Left renal cortex interstitium (tissue), 4 donors: ENCODE measurements at regions not wholly inside any gene's neighbourhood (a gene's known extent, or its start where the extent isn't known, plus 50 kb on each side); places are given as distances from the start of the nearest gene placed in this dataset.

Experiments used
- DNase-seq, 4 donors: peaks; one replicate each; pipeline ENCODE4 v3.0.0-alpha.2; 2013; ENCODE audit warnings: low read depth in 4 of 4, low spot score in 2 of 4, missing footprints in 1 of 4

DNA sequence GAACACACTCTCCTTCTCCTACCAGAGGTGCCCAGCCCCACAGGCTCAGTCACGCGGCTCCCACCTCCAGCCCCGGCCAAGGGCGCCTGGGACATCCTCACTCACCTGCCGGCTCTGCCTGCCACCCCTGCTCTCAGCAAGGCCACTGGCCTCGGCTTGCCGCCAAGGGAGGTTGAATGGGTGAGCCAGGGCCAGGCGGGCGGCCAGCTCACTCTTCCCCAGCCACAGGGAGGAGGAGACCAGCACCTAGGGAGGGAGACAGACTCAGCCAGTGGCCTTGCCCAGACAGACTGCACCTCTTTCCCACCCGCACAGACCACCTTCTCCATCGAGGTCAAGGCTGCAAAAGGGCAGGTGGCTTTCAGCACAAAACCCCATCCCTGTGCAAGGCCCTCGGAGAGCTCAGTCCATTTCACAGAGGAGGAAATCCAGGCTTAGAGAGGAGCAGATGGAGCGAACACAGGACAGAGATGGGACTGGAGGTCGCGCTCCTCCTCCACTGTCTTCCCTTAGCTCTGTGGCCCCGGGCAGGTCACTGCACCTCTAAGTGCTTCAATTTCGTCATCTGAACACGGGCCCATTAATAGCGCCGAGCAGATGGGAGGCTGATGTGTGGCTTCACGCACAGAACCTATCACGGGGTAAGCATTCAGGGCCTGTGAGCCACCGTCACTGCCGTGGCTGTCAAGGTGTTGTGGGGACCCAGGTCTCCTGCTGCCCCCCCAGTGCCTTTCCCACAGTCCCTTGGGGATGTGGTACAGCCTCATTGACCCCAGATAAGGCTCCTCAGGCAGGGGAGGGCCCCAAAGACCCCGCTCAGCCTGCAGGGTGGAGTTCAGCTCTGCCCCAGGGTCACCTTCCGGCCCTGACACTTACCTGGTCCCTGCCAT, 56.1 kb downstream of the RMI2 start:
- DNase-seq = no peak

DNA sequence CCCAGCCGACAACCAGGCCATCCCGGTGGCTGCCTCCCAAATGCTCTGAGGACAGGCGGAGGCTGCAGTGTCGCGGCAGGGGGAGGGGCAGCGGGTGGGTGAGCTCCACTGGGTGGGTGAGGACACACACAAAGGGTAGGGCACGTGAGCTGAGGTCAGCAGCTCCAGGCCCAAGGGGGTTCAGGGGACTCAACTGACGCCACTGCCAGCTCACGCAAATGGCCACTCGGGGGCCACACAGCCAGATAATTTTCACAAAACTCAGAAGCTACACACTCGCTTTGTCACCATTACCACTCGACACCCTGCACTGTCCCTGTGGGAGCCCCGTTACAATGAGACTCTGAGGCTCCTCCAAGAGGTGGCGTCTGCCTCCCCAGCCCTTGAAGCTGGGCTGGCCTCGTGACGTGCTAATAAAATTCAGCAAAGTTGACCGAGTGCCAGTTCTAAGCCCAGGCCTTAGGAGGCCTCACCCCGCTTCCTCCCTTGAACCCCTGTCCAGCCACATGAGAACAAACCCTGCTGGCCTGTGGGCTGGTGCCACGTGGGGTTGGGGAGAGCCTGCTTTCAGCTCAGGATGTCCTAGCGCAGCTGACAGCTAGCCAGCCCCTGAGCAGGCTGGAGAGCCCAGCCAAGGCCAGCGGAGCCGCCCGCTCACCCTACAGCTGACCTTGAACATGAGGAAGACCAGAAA, 56.9 kb downstream of the RMI2 start:
- DNase-seq = no peak

DNA sequence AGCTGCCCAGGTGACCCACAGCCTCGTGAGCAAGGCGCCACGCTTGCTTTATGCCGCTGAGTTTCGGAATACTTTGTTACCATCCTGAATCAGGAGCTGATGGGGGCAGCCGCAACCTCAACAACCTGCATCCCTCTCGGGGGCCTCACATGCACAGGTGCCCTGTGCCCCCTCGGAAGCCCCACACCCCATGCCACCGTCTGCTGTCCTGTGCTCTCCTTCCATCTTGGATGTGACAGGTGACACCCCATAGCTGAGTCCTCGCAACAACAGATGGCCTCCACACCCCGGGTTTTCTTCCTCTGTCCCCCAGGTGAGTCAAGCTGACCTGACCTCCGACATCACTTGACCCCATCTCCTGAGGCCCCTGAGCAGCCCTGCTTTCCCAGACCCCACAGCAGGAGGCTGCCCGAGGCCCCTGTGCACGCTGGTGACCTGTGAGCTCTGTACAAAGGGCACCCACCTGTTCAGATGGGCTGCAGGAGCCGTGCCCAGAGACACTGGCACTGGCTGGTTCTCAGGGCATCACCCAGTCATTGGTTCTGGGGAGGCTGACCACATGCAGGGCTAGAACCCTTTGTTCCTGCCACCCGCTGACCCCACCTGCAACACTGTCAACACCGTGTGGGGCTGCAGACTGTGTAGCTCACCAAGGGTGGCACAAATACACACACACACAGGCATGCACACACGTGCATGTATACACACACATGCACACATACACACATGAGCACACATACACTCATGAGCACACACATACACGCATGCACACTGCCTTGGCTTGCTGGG, 57.7 kb downstream of the RMI2 start:
- DNase-seq = no peak

DNA sequence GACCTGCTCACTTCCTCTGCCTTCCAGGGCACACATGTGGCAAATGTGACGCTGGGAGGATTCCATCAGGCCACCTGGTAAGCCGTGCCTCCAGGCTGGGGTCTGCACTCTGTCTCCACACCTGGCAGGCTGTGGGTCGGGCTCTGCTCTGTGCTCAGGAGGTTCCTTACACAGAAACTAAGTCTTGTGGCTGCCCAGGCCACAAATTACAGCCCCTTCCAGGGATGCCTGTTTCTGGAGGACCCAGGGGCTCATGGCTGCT, 58.2 kb downstream of the RMI2 start:
- DNase-seq = no peak

DNA sequence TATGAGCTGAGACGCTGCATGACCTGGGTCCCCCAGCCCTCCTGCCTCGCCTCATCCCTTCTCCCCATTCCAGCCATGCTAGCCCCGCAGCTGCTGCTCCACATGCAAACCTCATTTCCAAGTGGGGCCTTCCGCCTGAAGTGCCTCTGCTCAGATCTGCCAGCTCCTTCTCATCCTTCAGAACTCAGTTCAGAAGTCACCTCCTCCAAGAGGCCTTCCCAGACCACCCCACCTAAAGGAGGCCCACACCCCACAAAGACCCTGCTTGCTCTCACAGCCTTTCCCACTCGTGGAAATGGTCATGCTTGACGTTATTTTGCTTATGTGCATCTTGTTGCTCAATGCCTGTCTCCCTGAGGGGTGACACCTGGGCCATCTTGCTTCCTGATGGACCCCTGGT, 58.7 kb downstream of the RMI2 start:
- DNase-seq = no peak

DNA sequence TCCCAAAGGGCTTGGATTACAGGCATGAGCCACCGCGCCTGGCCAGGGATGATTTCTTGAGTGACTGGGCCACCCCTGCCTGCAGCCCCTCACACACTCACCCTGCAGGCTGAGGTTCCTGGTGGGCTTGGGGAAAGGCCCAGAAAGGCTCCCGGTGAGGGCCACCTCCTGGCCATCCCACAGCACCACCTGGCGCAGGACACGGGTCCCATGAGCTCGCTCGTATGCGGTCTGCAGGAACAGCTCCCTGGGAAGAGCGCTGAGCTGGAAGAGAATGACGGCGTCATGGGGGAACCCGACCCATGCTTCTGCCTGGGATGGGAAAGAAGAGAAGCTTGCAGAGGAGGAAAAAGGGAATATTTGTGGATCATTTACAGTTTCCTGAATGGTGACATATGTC, 59.3 kb downstream of the RMI2 start:
- DNase-seq = no peak

DNA sequence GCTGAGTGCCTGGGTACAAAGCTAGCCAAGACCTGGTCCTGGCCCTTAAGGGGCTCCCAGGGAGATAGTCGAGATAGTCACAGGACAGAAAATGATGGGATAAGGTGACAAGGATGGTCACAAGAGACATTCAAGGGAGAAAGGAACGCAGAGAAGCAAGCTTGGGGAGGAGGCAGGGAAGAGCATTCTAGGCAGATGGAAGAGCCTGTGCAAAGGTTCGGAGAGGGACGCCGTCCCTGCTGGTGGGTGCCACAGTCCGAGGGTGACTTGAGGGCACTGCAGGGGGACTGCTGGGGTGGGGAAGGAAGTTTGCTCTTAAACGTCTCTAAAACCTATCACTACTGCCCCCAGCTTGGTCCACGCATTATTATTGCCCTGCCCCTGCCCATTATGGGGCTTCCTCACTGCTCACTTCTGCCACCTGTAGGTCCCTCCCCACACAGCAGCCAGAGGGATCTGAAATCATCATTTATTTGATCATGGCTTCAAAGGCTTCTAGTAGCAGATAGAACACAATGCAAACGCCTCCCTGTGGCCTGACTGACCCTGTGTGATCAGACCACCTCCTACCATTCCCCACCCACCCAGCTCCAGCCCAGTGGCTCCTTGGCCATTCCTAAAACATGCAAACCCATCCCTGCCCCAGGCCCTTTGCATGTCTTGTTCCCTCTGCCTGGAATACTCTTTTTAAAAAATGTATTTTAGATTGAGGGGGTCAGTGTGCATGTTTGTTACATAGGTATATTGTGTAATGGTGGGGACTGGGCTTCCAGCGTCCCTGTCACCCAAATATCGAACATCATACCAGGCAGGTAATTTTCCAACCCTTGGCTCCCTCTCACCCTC, 60.3 kb downstream of the RMI2 start:
- no peak for DNase-seq

DNA sequence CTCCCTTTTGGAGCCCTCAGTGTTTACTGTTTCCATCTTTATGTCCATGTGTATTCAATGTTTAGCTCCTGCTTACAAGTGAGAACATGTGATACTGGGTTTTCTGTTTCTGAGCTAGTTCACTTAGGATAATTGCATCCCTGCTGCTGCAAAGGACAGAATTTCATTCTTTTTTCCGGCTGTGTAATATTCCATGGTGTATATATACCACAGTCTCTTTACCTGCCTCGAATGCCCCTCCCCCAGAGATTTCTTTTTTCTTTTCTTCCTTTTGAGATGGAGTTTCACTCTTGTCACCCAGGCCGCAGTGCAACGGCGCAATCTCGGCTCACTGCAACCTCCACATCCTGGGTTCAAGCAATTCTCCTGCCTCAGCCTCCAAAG, 60.9 kb downstream of the RMI2 start:
- no peak for DNase-seq

DNA sequence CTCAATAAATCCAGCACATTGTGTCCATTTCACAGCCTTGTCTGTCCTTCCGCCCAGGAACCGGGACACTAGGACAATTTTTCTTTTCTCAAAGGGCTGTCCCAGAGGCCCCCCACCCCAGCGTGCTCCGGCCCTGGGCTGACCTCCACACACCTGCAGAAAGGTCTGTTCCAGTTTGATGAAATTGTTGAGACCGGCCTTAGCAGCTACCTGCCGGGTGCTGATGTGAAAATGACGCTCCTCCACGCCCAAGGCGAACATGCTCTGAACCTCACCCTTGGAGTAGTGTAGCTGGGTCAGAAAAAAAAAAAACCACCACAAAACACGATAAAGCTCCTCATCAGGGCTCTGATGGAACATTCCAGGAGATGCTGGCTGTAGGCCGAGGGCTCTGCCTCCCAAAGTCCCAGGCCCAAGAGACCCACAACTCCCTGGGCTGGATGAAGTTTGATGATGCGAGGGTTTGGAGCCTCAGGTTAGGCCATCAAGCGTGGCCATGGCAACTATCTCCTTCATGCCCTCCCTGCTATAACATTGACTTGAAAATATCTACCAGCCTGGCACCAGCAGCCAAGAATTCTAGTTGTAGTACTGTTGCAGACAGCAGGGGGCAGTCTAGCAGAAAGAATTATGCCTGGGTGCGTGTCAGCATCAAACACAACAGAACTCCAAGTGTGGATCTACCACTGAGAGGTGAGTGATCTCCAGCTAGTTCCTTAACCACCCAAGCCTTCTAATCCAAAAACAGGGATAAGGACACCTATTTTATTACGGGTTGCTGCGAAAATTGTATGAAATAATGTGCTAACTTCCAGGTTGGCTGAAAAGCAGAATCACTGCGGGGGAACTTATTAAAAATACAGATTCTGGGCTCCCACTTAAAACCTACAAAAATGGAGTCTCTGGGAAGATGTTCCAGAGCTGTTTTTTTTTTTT, 62.1 kb downstream of the RMI2 start:
- DNase-seq = peak in 3 of 4 donors; percentile 43 to 55 (median 55)

DNA sequence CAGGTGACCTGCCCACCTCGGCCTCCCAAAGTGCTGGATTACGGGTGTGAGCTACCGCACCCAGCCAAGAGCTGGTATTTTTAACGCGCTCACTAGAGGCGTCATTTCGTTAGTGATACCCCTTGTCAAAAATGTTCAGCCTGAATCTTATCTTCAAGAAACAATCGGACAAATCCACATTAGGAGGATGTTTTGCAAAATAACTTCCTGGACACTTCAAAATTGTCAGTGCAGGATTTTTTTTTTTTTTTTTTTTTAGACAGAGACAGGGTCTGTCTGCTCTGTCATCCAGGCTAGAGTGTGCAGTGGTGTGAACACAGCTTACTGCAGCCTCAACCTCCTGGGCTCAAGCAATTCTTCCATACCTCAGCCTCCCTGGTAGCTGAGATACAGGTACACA, 63.0 kb downstream of the RMI2 start:
- DNase-seq = no peak

DNA sequence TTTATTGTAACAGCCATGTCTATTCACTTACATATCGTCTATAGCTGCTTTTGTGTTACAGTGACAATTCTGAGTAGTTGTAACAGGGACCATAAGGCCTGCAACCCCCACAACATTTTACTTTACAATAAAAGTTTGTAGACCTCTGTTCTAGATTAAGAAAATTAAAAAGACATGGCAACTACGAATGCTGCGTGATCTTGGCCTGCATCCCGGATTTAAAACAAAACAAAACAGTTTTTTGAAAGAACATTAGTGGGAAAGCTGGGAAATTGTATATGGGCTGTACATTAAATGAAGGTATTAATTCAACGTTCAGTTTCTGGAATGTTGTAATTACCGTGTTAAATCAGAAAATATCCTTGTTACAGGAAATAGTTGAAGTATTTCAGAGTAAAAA, 64.1 kb downstream of the RMI2 start:
- DNase-seq = no peak

DNA sequence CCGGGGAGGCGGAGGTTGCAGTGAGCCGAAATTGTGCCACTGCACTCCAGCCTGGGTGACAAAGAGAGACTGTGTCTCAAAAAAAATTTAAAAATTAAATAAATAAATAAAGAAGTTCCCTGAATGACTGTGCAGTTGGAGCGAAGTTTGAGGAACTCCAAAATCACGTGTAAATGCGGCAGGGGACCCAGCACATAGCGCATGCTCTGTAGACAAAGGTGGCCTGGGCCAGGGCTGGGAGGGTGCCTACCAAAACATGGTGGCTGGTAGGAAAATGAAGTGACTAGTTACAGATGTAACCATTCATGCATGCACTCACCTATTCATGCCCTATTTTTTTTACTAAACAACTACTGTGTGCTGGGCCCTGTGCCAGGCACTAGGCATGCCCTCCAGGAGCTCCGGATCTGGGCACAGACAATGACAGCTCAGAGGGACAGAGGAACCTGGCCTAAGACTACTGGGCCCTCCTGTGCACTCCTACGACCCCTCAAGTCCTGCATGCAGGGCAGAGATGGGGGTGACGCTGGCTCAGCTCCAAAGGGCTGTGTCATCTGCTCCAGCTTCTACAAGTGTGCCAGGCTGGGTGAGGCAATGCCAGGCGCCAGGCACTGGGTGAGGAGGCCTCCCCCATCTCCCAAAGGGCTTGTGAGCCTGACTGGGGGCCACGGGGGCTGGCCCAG, 65.3 kb downstream of the RMI2 start:
- no peak for DNase-seq

DNA sequence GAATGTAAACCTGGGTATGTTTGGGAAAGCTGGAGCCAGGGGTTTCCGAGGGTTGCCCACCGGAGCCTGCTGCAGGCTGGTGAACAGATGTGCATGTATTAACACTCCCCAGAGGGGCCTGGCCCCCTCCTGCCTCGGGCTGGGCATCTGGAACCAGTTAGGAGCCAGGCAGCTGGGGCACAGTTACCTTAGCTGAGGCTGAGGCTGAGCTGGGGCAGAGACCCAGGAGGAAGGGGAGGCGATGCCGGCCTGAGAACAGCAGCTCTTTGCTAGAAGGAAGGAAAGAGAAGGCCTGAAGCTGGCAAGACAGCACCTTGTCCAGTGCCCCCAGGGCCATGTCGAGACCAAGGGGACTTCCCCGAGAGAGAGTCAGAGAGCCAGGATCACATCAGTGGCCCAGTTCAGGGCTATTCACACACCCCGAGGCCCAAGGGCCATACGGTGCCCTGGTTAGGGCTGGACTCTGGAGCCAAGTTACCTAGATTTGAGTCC, 65.8 kb downstream of the RMI2 start:
- DNase-seq = no peak

DNA sequence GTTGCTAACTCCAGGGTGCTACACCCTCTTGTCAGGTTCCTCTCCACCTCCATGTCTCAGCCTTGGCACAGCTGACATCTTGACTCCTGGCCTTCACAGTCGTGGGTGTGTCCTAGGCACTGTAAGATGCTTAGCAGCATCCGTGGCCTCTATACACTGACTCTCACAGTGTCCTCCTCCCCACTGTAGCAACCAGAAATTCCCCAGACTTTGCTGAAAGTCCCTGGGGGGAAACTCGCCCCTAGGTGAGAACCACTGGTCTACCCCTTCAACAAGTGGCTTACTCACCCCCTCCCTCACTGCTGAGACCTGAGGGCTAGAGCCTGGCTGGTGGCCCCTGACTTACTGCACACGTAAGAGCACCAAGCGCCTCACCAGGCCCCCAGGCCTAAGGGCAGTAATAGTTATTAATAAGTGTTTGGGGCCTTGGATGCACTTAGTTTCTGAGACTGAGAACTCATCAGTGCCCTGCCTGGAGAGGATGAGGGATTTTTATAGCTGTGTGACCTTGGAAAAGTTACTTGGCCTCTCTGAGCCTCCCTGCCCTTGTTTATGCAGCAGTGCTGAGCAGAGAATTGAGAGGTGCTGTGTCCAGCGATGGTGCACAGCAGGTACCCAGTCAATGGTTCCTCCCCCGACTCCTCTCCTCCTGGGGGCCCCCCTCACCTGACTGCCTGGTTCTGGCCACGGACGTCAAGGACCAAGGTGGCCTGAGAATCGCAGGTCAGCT, 67.1 kb downstream of the RMI2 start:
- DNase-seq = no peak

DNA sequence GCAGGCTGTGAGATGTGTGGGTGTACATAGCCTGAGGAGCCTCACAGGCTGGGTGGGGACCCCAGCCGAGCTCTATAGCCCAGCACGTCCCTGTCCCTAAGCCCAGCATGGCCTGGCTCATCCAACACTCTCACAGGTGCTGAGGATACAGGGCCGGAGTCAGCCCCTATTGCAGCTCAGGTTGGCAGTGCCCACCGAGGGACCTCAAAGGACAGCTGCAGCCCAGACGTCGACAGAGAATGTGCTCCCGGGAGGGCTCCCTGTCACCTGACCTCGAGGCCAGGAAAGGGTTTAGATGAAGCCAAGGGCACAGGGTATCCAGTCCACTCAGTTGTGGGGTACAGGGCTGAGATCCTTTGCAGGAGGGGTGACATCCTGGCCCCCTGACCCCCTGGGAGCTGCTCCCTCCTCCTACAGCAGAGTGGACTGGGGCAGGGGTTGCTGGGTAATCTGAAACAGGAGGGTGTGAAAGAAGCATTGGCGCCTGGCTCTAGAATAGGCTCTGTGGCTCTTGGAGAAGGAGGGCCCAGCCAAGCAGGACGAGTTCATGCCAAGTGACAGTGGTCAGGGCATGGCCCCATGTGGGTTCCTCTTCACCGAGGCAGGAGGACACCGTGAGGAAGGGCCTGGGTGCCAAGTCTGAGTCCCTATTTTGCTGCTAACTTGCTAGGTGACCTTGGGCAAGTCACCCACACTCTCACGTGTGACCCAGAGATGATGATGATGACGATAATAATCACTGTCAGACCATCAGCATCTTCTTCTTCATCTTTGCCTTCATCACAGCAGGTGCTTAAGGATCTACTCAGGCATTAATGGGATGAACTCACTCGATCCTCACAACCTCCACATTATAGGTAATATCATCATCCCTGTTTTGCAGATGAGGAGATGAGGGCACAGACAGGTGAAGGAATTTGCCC, 68.0 kb downstream of the RMI2 start:
- no peak for DNase-seq

DNA sequence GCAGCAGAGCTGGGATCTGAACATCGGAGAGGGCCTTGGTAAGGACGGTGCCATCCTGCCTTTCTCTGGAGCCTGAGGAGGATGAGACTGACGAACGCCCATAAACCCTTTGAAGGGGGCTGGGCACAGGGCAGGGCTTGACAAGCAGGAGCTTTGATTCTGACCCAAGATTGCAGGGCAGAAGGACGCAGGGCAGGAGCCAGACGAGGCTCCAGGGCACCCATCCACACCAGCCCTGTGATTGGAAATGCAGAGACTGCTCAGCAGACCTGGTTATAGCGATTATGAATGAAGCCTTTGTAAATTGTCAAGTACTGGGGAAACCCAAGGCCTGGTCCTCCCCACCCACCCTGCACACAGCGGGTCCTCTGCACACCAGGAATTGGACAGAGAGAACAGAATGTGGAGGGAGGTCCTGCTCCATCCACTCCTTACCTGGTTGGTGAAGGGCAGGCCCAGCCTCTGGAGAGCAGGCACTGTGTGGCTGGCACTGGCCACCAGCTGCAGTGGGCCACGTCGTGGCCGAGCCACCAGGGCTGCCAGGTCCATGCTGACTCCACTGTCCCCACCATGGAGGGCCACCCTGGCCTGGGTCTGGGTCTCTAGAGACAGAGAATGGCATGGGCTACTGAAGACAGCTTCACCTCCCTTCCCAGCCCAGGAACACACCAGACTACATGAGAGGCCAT, 68.8 kb downstream of the RMI2 start:
- DNase-seq = no peak
